ENCODE measurements at regions not wholly inside any gene's neighbourhood (a gene's known extent, or its start where the extent isn't known, plus 50 kb on each side); places are given as distances from the start of the nearest gene placed in this dataset.
"Not testable (repeated sequence)": the region's sequence is repeated elsewhere in the genome, so short reads cannot be mapped to it uniquely, and the experiment has no call there.

DNA sequence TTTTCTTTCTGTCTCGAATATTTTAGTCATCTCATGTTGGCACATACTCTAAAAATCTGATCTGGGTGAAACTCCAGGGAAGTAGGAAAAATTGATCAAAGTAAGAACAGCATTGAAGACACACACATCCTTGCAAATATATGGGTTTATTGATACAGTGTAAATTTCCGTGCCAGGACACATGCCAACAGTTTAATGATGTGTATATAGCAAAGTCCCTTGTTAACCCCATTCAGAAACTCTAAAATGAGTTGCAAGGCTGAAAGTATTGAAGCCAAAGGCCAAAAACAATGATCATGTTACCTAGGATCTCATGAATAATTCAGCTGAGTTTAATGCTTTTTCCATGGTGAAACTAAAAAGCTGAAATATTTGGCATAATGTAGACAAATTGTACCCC is 61.6 kb downstream of the SRGAP2 start:
- TF ChIP-seq, protein P1, sequence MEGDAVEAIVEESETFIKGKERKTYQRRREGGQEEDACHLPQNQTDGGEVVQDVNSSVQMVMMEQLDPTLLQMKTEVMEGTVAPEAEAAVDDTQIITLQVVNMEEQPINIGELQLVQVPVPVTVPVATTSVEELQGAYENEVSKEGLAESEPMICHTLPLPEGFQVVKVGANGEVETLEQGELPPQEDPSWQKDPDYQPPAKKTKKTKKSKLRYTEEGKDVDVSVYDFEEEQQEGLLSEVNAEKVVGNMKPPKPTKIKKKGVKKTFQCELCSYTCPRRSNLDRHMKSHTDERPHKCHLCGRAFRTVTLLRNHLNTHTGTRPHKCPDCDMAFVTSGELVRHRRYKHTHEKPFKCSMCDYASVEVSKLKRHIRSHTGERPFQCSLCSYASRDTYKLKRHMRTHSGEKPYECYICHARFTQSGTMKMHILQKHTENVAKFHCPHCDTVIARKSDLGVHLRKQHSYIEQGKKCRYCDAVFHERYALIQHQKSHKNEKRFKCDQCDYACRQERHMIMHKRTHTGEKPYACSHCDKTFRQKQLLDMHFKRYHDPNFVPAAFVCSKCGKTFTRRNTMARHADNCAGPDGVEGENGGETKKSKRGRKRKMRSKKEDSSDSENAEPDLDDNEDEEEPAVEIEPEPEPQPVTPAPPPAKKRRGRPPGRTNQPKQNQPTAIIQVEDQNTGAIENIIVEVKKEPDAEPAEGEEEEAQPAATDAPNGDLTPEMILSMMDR (IDR thresholded peaks at IDR 0.05; ENCODE audit: low read depth, low read length) = not testable (repeated sequence)
- TF ChIP-seq POLR2A (IDR thresholded peaks at IDR 0.05; ENCODE audit: extremely low read depth, insufficient read length) = not testable (repeated sequence)
- TF ChIP-seq, protein P2, sequence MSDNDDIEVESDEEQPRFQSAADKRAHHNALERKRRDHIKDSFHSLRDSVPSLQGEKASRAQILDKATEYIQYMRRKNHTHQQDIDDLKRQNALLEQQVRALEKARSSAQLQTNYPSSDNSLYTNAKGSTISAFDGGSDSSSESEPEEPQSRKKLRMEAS (IDR thresholded peaks at IDR 0.05; ENCODE audit: low read depth, low read length) = not testable (repeated sequence)

All from NB4 (cell line).